ENCODE measurements at regions not wholly inside any gene's neighbourhood (a gene's known extent, or its start where the extent isn't known, plus 50 kb on each side); places are given as distances from the start of the nearest gene placed in this dataset.

DNA sequence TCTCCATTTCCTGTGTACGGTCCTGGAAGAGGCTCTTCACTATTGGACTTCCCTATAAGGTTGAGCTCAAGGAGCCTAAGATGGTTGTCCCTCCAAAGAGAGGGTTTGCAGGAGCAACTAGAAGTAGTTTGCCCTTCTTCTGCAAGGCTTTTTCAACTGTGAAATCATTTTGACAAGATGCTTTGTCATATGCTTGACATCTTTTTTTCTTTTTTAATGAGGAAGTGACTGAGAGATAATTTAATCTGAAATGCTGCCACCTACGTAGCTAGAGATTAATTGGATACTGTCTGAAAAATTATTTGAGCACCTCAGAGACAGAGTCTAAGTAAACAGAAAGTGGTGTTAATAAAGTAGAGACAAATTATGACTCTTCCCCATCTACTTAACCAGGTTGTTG is 97.0 kb downstream of the CHRM3 start:
- dilution Hi-C loops (cut with HindIII; ENCODE audit: low sequenced_read_pairs, unreplicated experiment) (no loop called here), intact Hi-C loops (cut with micrococcal nuclease) (no loop called here), in situ Hi-C loops (cut with MboI; ENCODE audit: low sequenced_read_pairs) (no loop called here)
- H2BK120ac ChIP-seq (ENCODE audit: low read depth, low read length) = no peak overlapping the region
- no peak overlapping the region for H4K5ac ChIP-seq (ENCODE audit: low read depth, low read length)
- DNase-seq (no peak), ATAC-seq (ENCODE audit: low read depth) (no peak)
- no peak overlapping the region for H3K18ac ChIP-seq (ENCODE audit: low read depth, low read length)
- H3K56ac ChIP-seq (ENCODE audit: extremely low read depth, insufficient read depth, low read length) = no peak overlapping the region
- H2AK9ac ChIP-seq (replicated peaks; ENCODE audit: low read depth, low read length, poor library complexity) = no peak overlapping the region
- H2BK5ac ChIP-seq (ENCODE audit: low read depth, low read length, poor library complexity, severe bottlenecking) = no peak overlapping the region
- H4K91ac ChIP-seq (ENCODE audit: insufficient read depth, low read depth, low read length) = no peak overlapping the region
- H4K8ac ChIP-seq (ENCODE audit: low read depth in 2 of 2, low read length in 2 of 2) = no peak overlapping the region
- H3K36me3 ChIP-seq (ENCODE audit: control insufficient read depth, insufficient read depth, low read length) = no peaks in the 10 kb centered on the region
- H3K23ac ChIP-seq (ENCODE audit: low read depth, low read length) = no peak overlapping the region
- H3K4ac ChIP-seq (ENCODE audit: low read depth, low read length) = no peak overlapping the region
- H2AFZ ChIP-seq (replicated peaks; ENCODE audit: low read length, poor library complexity) = no peak overlapping the region
- peaks cover 10% of the 10 kb centered on the region for H3K9me3 ChIP-seq (ENCODE audit: control insufficient read depth, insufficient read depth, low read length)
- CTCF ChIA-PET = no interaction called here
- H4K20me1 ChIP-seq (ENCODE audit: insufficient read depth, low read length) = no peaks in the 10 kb centered on the region
- no peak for TF ChIP-seq MXI1 (IDR thresholded peaks at IDR 0.05; ENCODE audit: borderline replicate concordance, low read depth, low read length)
- no peak for TF ChIP-seq POLR2A (IDR thresholded peaks at IDR 0.05; ENCODE audit: low read depth, low read length)
- TF ChIP-seq, protein P1, sequence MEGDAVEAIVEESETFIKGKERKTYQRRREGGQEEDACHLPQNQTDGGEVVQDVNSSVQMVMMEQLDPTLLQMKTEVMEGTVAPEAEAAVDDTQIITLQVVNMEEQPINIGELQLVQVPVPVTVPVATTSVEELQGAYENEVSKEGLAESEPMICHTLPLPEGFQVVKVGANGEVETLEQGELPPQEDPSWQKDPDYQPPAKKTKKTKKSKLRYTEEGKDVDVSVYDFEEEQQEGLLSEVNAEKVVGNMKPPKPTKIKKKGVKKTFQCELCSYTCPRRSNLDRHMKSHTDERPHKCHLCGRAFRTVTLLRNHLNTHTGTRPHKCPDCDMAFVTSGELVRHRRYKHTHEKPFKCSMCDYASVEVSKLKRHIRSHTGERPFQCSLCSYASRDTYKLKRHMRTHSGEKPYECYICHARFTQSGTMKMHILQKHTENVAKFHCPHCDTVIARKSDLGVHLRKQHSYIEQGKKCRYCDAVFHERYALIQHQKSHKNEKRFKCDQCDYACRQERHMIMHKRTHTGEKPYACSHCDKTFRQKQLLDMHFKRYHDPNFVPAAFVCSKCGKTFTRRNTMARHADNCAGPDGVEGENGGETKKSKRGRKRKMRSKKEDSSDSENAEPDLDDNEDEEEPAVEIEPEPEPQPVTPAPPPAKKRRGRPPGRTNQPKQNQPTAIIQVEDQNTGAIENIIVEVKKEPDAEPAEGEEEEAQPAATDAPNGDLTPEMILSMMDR (conservative IDR thresholded peaks at IDR 0.05; ENCODE audit: low read depth, low read length) = no peak
- no peak for TF ChIP-seq CHD1 (IDR thresholded peaks at IDR 0.05; ENCODE audit: low read depth, low read length)
- no peak for TF ChIP-seq MAZ (IDR thresholded peaks at IDR 0.05; ENCODE audit: borderline replicate concordance, low read depth, low read length)
- no peak for TF ChIP-seq SMC3 (IDR thresholded peaks at IDR 0.05; ENCODE audit: low read depth, low read length)
- TF ChIP-seq BHLHE40 (IDR thresholded peaks at IDR 0.05; ENCODE audit: low read depth, low read length) = no peak
- no peak for TF ChIP-seq FOS (IDR thresholded peaks at IDR 0.05; ENCODE audit: low read depth, low read length)
- TF ChIP-seq RCOR1 (IDR thresholded peaks at IDR 0.05; ENCODE audit: insufficient replicate concordance, low read length) = no peak
- no peak for TF ChIP-seq NFE2L2 (IDR thresholded peaks at IDR 0.05; ENCODE audit: low read depth, low read length)
- no peak for TF ChIP-seq RAD21 (IDR thresholded peaks at IDR 0.05; ENCODE audit: low read length)
- TF ChIP-seq RFX5 (IDR thresholded peaks at IDR 0.05; ENCODE audit: low read depth, low read length) = no peak
- TF ChIP-seq MAFK (IDR thresholded peaks at IDR 0.05; ENCODE audit: low read depth, low read length) = no peak
- TF ChIP-seq, protein P2, sequence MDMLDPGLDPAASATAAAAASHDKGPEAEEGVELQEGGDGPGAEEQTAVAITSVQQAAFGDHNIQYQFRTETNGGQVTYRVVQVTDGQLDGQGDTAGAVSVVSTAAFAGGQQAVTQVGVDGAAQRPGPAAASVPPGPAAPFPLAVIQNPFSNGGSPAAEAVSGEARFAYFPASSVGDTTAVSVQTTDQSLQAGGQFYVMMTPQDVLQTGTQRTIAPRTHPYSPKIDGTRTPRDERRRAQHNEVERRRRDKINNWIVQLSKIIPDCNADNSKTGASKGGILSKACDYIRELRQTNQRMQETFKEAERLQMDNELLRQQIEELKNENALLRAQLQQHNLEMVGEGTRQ (IDR thresholded peaks at IDR 0.05; ENCODE audit: low read depth, low read length) = no peak
- no peak for TF ChIP-seq CEBPB (IDR thresholded peaks at IDR 0.05; ENCODE audit: low read depth, low read length)
- TF ChIP-seq, protein P3, sequence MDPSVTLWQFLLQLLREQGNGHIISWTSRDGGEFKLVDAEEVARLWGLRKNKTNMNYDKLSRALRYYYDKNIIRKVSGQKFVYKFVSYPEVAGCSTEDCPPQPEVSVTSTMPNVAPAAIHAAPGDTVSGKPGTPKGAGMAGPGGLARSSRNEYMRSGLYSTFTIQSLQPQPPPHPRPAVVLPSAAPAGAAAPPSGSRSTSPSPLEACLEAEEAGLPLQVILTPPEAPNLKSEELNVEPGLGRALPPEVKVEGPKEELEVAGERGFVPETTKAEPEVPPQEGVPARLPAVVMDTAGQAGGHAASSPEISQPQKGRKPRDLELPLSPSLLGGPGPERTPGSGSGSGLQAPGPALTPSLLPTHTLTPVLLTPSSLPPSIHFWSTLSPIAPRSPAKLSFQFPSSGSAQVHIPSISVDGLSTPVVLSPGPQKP (IDR thresholded peaks at IDR 0.05; ENCODE audit: borderline replicate concordance, low read depth, low read length) = no peak
- no peak overlapping the region for H3K9ac ChIP-seq (ENCODE audit: low read depth, low read length)
- H3K27me3 ChIP-seq (ENCODE audit: control insufficient read depth, insufficient read depth, low read length) = no peaks in the 10 kb centered on the region
- H3K27ac ChIP-seq (ENCODE audit: insufficient read depth, low read length) = no peak overlapping the region
- POLR2A ChIA-PET (ENCODE audit: unreplicated experiment) = no interaction called here
- no peaks in the 10 kb centered on the region for H3K79me1 ChIP-seq (ENCODE audit: low read depth in 1 of 2, low read length in 2 of 2)
- H3K4me3 ChIP-seq (ENCODE audit: insufficient read depth, low read depth, low read length) = no peak overlapping the region
- H3K9me1 ChIP-seq (ENCODE audit: insufficient read depth, low read length) = no peaks in the 10 kb centered on the region
- H2AK5ac ChIP-seq (ENCODE audit: low read depth, low read length) = no peak overlapping the region
- no peak overlapping the region for H3K14ac ChIP-seq (replicated peaks; ENCODE audit: low read depth, low read length)
- H3K4me1 ChIP-seq (ENCODE audit: control insufficient read depth, insufficient read depth, low read length) = no peaks in the 10 kb centered on the region
- no peak overlapping the region for H2BK15ac ChIP-seq (ENCODE audit: low read depth, low read length)
- H2BK20ac ChIP-seq (ENCODE audit: low read depth, low read length) = no peak overlapping the region
- BruUV-seq (replicated peaks) = no TSS peak
- WGBS, 2 experiments (ENCODE audit: extremely low coverage in 2 of 2, insufficient read length in 1 of 2) = no CpG with 5 or more reads among the region's 2 CpGs
- H3K4me2 ChIP-seq (ENCODE audit: low read depth, low read length) = no peak overlapping the region

Data from IMR-90 (cell line).